Right lobe of liver (tissue), 6 donors: ENCODE measurements at regions not wholly inside any gene's neighbourhood (a gene's known extent, or its start where the extent isn't known, plus 50 kb on each side); places are given as distances from the start of the nearest gene placed in this dataset.
"Not testable (repeated sequence)": the region's sequence is repeated elsewhere in the genome, so short reads cannot be mapped to it uniquely, and the experiment has no call there.

Source experiments
- ATAC-seq, 4 donors: fragments of 200-7000 bp; cut with Tn5 transposase; one replicate each; pipeline ENCODE4 v1.9.1; 2020; ENCODE audit warnings: mild to moderate bottlenecking in 4 of 4, moderate library complexity in 4 of 4
- DNase-seq, 3 donors: peaks; one replicate each; pipeline ENCODE4 v3.0.0-alpha.2; 2020
- H3K27ac ChIP-seq, 3 donors: fragments of 200-600 bp; one replicate each; pipeline ENCODE4 v1.8.0; 2022
- H3K27me3 ChIP-seq, 2 donors: fragments of 200-600 bp; one replicate each; pipeline ENCODE4 v1.8.0; 2022
- H3K36me3 ChIP-seq, 4 donors: fragments of 200-600 bp; sonication (generic) in 1 of 4; one replicate each; pipeline versions ENCODE4 v1.5.1 to v1.8.0; 2017 to 2022; ENCODE audit warnings: control low read depth in 1 of 4
- H3K4me1 ChIP-seq, 4 donors: fragments of 200-600 bp; sonication (generic) in 1 of 4; one replicate each; pipeline versions ENCODE4 v1.5.1 to v1.8.0; 2017 to 2022; ENCODE audit warnings: control low read depth in 1 of 4
- H3K4me3 ChIP-seq, 3 donors: fragments of 200-600 bp; one replicate each; pipeline ENCODE4 v1.8.0; 2022
- H3K9me3 ChIP-seq, 4 donors: fragments of 200-600 bp; sonication (generic) in 1 of 4; one replicate each; pipeline versions ENCODE4 v1.5.1 to v1.8.0; 2017 to 2022; ENCODE audit warnings: control low read depth in 1 of 4
- POLR2A ChIP-seq: fragments of 450-650 bp; IDR thresholded peaks from one replicate; pipeline ENCODE4 v1.6.1; 2017; ENCODE audit warnings: antibody characterized with exemption, mild to moderate bottlenecking
- WGBS: methylation state at CpG from one replicate; pipeline ENCODE4 v1.1.6; 2018; ENCODE audit warnings: low coverage, low lambda C conversion rate; ENCODE audit not compliant: insufficient coverage; ENCODE audit errors: missing lambda C conversion rate; 5-methylcytosine and 5-hydroxymethylcytosine counted together
- intact Hi-C, 2 donors: fragments of 100-400 bp; cut with DNase I; formaldehyde crosslinking; loops; one replicate each; pipeline versions ENCODE4 v1.11.2 to v1.14.1; 2022
- TF ChIP-seq, protein P1 (sequence below), 4 donors: fragments of 200-600 bp in 3 of 4; fragments of 450-650 bp in 1 of 4; IDR thresholded peaks; one replicate each; pipeline versions ENCODE4 v1.5.1 to v1.8.0; 2016 to 2022; ENCODE audit warnings: antibody characterized with exemption in 4 of 4, mild to moderate bottlenecking in 2 of 4
- donor health status: DM: no; HTN: yes; CAD: no.
- donor health status: DM: no; HTN: no; CAD: no.
- donor health status: DM: no; HTN: no; CAD: no.
- donor health status: DM: no; HTN: yes; CAD: no.
- donor health status: DM: no; HTN: yes; CAD: no.

DNA sequence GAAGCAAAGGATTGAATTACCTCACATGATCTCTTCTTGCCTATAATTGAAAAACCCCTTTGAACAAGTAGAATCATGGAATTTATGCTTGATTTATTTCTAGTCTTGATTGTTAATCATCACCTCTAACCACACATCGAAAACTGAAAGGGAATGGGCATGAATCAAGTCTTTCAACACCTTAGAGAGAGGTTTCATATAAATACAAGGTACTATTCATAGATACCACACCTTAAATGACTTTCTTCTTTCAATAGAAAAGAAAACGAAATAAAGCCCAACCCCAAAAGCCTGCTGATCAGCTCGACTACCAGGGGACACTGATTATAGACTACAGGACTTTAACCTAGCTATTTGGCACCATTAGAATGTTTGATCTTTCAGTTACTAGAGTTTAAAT is 128.6 kb upstream of the PTPRZ1 start:
- intact Hi-C loops, result no loop called here
- WGBS, result 38% methylated on average over 3 of the region's 3 CpGs
- TF ChIP-seq, protein P1, sequence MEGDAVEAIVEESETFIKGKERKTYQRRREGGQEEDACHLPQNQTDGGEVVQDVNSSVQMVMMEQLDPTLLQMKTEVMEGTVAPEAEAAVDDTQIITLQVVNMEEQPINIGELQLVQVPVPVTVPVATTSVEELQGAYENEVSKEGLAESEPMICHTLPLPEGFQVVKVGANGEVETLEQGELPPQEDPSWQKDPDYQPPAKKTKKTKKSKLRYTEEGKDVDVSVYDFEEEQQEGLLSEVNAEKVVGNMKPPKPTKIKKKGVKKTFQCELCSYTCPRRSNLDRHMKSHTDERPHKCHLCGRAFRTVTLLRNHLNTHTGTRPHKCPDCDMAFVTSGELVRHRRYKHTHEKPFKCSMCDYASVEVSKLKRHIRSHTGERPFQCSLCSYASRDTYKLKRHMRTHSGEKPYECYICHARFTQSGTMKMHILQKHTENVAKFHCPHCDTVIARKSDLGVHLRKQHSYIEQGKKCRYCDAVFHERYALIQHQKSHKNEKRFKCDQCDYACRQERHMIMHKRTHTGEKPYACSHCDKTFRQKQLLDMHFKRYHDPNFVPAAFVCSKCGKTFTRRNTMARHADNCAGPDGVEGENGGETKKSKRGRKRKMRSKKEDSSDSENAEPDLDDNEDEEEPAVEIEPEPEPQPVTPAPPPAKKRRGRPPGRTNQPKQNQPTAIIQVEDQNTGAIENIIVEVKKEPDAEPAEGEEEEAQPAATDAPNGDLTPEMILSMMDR (IDR thresholded peaks at IDR 0.05), result no peak
- TF ChIP-seq POLR2A, result no peak

DNA sequence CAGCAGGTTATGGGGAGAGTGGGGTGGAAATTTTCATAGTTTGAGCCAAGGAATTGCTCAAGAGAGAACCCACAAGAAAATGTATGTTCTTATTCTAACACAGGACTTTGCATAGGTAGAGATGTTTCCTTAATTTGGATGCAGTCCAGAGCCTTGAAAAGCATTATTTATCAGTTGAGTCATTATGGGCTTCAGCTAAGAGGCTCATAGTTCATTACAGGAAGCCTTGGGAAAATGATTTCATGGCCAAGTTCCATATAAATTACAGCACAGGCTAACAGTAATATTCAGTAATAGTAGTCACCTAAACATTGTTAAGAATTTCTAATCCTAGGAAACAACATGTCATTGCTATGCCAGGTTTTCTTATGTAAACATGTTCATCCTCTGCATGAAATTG is 131.1 kb upstream of the PTPRZ1 start:
- DNase-seq, result no peak
- ATAC-seq, result no peak
- intact Hi-C loops, result no loop called here
- Histone ChIP-seq H3K4me1 (no peaks in the 10 kb centered on the region), H3K4me3 (no peak overlapping the region), H3K27me3 (no peaks in the 10 kb centered on the region), H3K27ac (no peak overlapping the region), H3K9me3 (no peaks in the 10 kb centered on the region), H3K36me3 (no peaks in the 10 kb centered on the region)
- no peak for TF ChIP-seq POLR2A
- TF ChIP-seq, protein P1 (IDR thresholded peaks at IDR 0.05), result no peak

More for the DNA sequence above, 128.6 kb upstream of the PTPRZ1 start:
- H3K27ac ChIP-seq, result no peak overlapping the region
- no peak overlapping the region for H3K4me3 ChIP-seq
- no peak for DNase-seq
- H3K27me3 ChIP-seq, result no peaks in the 10 kb centered on the region
- no peaks in the 10 kb centered on the region for H3K36me3 ChIP-seq
- H3K9me3 ChIP-seq, result no peaks in the 10 kb centered on the region
- H3K4me1 ChIP-seq, result no peaks in the 10 kb centered on the region
- ATAC-seq, result no peak

DNA sequence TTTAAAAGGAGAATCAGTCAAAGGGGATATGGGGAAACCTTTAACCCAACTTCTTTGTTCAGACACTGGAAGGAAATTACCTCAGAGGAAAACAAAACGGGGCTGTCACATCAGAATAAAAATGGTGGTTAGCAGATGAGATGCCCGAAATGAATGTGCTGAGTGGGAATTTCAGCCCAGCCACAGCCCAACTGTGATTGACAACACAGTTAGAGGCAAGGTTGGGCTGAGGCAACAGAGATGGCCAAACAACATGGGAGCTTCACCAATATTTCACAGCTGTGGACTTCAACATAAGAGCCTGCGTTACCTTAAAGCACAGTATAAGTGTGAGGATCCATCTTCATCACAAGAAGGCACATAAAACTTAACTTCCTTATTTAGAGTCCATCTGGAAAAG is 133.5 kb upstream of the PTPRZ1 start:
- Histone ChIP-seq H3K27ac (no peak overlapping the region), H3K4me1 (no peaks in the 10 kb centered on the region), H3K36me3 (no peaks in the 10 kb centered on the region), H3K4me3 (no peak overlapping the region), H3K27me3 (no peaks in the 10 kb centered on the region), H3K9me3 (no peaks in the 10 kb centered on the region)
- intact Hi-C loops, result no loop called here
- TF ChIP-seq, protein P1 (IDR thresholded peaks at IDR 0.05), result no peak
- no peak for TF ChIP-seq POLR2A
- no peak for ATAC-seq
- DNase-seq, result no peak
- WGBS, result 43% methylated on average over 3 of the region's 3 CpGs

DNA sequence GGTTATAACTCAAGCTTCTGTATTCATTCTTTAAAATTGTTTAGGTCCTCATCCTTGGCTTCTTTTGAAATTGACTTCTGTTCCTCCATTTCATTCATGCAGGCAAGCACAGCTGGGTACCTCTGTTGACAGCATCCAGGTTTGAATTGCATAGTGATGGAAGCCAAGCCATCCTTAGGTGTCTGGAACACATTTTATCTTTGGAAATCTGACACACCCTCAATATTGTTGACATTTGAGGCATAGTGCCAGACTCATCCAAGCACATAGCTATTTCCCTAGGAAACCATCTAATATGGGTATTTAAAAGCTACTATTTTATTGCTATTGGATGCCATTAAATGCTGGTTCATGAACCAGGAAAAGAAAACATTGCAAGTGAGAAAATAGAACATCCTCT is 142.1 kb upstream of the PTPRZ1 start:
- no peaks in the 10 kb centered on the region for H3K27me3 ChIP-seq
- no peak for TF ChIP-seq POLR2A
- TF ChIP-seq, protein P1 (IDR thresholded peaks at IDR 0.05), result no peak
- no peaks in the 10 kb centered on the region for H3K9me3 ChIP-seq
- ATAC-seq, result no peak
- no peak for DNase-seq
- no peak overlapping the region for H3K27ac ChIP-seq
- no peaks in the 10 kb centered on the region for H3K4me1 ChIP-seq
- H3K36me3 ChIP-seq, result no peaks in the 10 kb centered on the region
- no peak overlapping the region for H3K4me3 ChIP-seq
- intact Hi-C loops, result no loop called here

DNA sequence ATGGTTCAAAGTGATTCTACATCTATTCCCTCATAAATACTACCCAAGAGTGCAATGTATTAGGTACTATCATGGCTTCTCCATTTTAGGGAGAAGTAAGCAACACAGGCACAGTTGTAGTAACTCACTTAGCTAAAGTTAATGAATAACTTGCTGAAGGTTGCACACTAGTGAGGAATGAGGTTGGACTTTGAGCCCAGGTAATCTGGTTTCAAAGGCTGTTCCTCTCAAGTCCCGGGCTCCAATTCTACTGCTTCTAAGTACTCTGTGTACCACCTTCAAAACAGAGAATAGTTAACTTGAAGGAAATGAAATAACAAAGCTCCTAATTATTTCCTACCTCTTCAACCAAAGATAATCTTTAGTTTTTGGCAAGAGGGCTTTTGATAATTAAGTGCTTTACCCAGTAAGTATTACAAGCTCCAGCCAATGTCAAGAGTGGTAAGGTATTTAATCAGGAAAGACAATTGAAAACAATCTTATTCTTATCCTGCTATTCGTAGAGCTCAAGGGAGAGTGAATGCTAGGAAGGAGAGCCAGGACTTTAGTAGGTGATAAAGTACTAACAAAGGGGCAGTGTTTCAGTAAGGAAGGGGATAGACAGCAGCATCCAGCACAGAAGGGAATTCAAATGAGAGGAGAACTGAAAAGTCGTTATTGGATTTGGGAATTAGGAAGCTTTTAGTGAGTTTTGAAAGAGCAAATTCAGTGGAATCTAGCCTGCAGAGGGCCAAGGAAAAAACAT is 158.2 kb upstream of the PTPRZ1 start:
- Histone ChIP-seq H3K36me3 (no peaks in the 10 kb centered on the region), H3K27ac (no peak overlapping the region), H3K27me3 (no peaks in the 10 kb centered on the region), H3K4me3 (no peak overlapping the region), H3K4me1 (peaks cover 0 to 12% (median 5%) of the 10 kb centered on the region in 4 donors), H3K9me3 (no peaks in the 10 kb centered on the region)
- peak in 1 of 3 donors; percentile 59 for DNase-seq
- 12% methylated on average over 3 of the region's 3 CpGs for WGBS
- intact Hi-C loops, result no loop called here
- TF ChIP-seq, protein P1 (IDR thresholded peaks at IDR 0.05), result no peak
- no peak for TF ChIP-seq POLR2A
- peak; percentile 99 to 100 (median 100) for ATAC-seq

DNA sequence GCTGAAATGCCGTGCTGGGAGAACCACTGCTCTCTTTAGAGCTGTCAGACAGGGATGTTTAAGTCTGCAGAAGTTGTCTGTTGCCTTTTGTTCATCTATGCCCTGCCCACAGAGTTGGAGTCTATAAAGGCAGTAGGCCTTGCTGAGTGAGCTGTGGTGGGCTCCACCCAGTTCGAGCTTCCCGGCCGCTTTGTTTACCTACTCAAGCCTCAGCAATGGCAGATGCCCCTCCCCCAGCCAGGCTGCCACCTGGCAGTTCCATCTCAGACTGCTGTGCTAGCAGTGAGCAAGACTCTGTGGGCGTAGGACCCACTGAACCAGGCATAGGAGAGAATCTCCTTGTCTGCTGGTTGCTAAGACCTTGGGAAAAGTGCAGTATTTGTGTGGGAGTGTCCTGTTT is 160.0 kb upstream of the PTPRZ1 start:
- WGBS, result no CpG with 5 or more reads among the region's 5 CpGs
- not testable (repeated sequence) for DNase-seq

More for the DNA sequence above, 160.0 kb upstream of the PTPRZ1 start:
- H3K36me3 ChIP-seq, H3K4me3 ChIP-seq, H3K9me3 ChIP-seq, H3K27me3 ChIP-seq, ATAC-seq, H3K27ac ChIP-seq, intact Hi-C loops: not testable (repeated sequence)
- H3K4me1 ChIP-seq, result peaks cover 0 to 12% (median 5%) of the 10 kb centered on the region in 4 donors
